Activated T-cell treated with anti-CD3 and anti-CD28 coated beads, Interleukin-2, amount 50 U/mL, for 4 hours (primary cell): ENCODE measurements at regions not wholly inside any gene's neighbourhood (a gene's known extent, or its start where the extent isn't known, plus 50 kb on each side); places are given as distances from the start of the nearest gene placed in this dataset.

Experiments used
- ATAC-seq, 2 donors: fragments of 200-7000 bp; cut with Tn5 transposase; one replicate each; pipeline ENCODE4 v1.10.0; 2021
- DNase-seq: peaks from one replicate; pipeline ENCODE4 v3.0.0-alpha.2; 2020
- H3K27me3 Mint-ChIP-seq: one replicate; pipeline ENCODE4 v1.8.0; 2021; ENCODE audit warnings: low read depth, mixed read lengths
- H3K36me3 Mint-ChIP-seq: one replicate; pipeline ENCODE4 v1.8.0; 2022; ENCODE audit warnings: mixed read lengths; ENCODE audit not compliant: insufficient read depth
- H3K4me1 Mint-ChIP-seq: one replicate; pipeline ENCODE4 v1.8.0; 2021; ENCODE audit warnings: low read depth, mixed read lengths
- H3K4me3 Mint-ChIP-seq: one replicate; pipeline ENCODE4 v1.8.0; 2021; ENCODE audit warnings: mild to moderate bottlenecking, moderate library complexity, mixed read lengths
- H3K9me3 Mint-ChIP-seq: one replicate; pipeline ENCODE4 v1.8.0; 2021; ENCODE audit warnings: mixed read lengths

GRCh38 chr16:65453646-65454045, 331.8 kb upstream of the CDH11 start:
- Mint-ChIP-seq H3K36me3 (no peaks in the 10 kb centered on the region), H3K9me3 (peaks cover 4% of the 10 kb centered on the region), H3K4me1 (no peaks in the 10 kb centered on the region), H3K27me3 (no peaks in the 10 kb centered on the region), H3K4me3 (no peak overlapping the region)
- no peak for ATAC-seq
- no peak for DNase-seq

GRCh38 chr16:65449526-65449925, 327.7 kb upstream of the CDH11 start:
- Mint-ChIP-seq H3K4me1 (no peaks in the 10 kb centered on the region), H3K36me3 (no peaks in the 10 kb centered on the region), H3K4me3 (no peak overlapping the region), H3K27me3 (no peaks in the 10 kb centered on the region), H3K9me3 (peaks cover 14% of the 10 kb centered on the region)
- no peak for ATAC-seq
- no peak for DNase-seq

GRCh38 chr16:65446427-65446826, 324.6 kb upstream of the CDH11 start:
- no peak for DNase-seq
- Mint-ChIP-seq H3K36me3 (no peaks in the 10 kb centered on the region), H3K4me1 (no peaks in the 10 kb centered on the region), H3K9me3 (peaks cover 22% of the 10 kb centered on the region), H3K4me3 (no peak overlapping the region), H3K27me3 (no peaks in the 10 kb centered on the region)
- ATAC-seq, result no peak

- no peak overlapping the region for H3K4me3 Mint-ChIP-seq
- no peaks in the 10 kb centered on the region for H3K36me3 Mint-ChIP-seq
- ATAC-seq (no peak), DNase-seq (no peak)
- no peaks in the 10 kb centered on the region for H3K4me1 Mint-ChIP-seq
- H3K27me3 Mint-ChIP-seq, result no peaks in the 10 kb centered on the region
- H3K9me3 Mint-ChIP-seq, result peaks cover 22% of the 10 kb centered on the region
Measured at GRCh38 chr16:65445313-65446260, 323.7 kb upstream of the CDH11 start.

GRCh38 chr16:65441501-65441900, 319.6 kb upstream of the CDH11 start:
- Mint-ChIP-seq H3K4me1 (no peaks in the 10 kb centered on the region), H3K36me3 (no peaks in the 10 kb centered on the region), H3K9me3 (peaks cover 8% of the 10 kb centered on the region), H3K4me3 (no peak overlapping the region), H3K27me3 (no peaks in the 10 kb centered on the region)
- DNase-seq (no peak), ATAC-seq (no peak)

GRCh38 chr16:65429504-65430181, 307.8 kb upstream of the CDH11 start:
- H3K4me1 Mint-ChIP-seq, result no peaks in the 10 kb centered on the region
- H3K4me3 Mint-ChIP-seq, result no peak overlapping the region
- no peak for ATAC-seq
- H3K9me3 Mint-ChIP-seq, result peaks cover 13% of the 10 kb centered on the region
- H3K27me3 Mint-ChIP-seq, result no peaks in the 10 kb centered on the region
- no peak for DNase-seq
- H3K36me3 Mint-ChIP-seq, result no peaks in the 10 kb centered on the region

- ATAC-seq (no peak), DNase-seq (no peak)
- Mint-ChIP-seq H3K9me3 (peaks cover 13% of the 10 kb centered on the region), H3K4me3 (no peak overlapping the region), H3K36me3 (no peaks in the 10 kb centered on the region), H3K4me1 (no peaks in the 10 kb centered on the region), H3K27me3 (no peaks in the 10 kb centered on the region)
Measured at GRCh38 chr16:65426484-65426883, 304.6 kb upstream of the CDH11 start.

GRCh38 chr16:65422934-65423333, 301.1 kb upstream of the CDH11 start:
- H3K9me3 Mint-ChIP-seq, result peaks cover 21% of the 10 kb centered on the region
- DNase-seq, result no peak

GRCh38 chr16:65421596-65421995, 299.7 kb upstream of the CDH11 start:
- Mint-ChIP-seq H3K36me3 (no peaks in the 10 kb centered on the region), H3K4me3 (no peak overlapping the region), H3K27me3 (no peaks in the 10 kb centered on the region), H3K9me3 (peaks cover 21% of the 10 kb centered on the region), H3K4me1 (no peaks in the 10 kb centered on the region)
- DNase-seq, result no peak
- ATAC-seq, result no peak

More at GRCh38 chr16:65422934-65423333, 301.1 kb upstream of the CDH11 start:
- ATAC-seq, result no peak
- H3K27me3 Mint-ChIP-seq, result no peaks in the 10 kb centered on the region
- H3K36me3 Mint-ChIP-seq, result no peaks in the 10 kb centered on the region
- no peak overlapping the region for H3K4me3 Mint-ChIP-seq
- no peaks in the 10 kb centered on the region for H3K4me1 Mint-ChIP-seq

GRCh38 chr16:65418435-65418834, 296.6 kb upstream of the CDH11 start:
- Mint-ChIP-seq H3K4me3 (no peak overlapping the region), H3K4me1 (no peaks in the 10 kb centered on the region), H3K36me3 (no peaks in the 10 kb centered on the region), H3K9me3 (peaks cover 10% of the 10 kb centered on the region), H3K27me3 (no peaks in the 10 kb centered on the region)
- DNase-seq (no peak), ATAC-seq (no peak)

- peaks cover 12% of the 10 kb centered on the region for H3K9me3 Mint-ChIP-seq
- H3K36me3 Mint-ChIP-seq, result no peaks in the 10 kb centered on the region
- DNase-seq (no peak), ATAC-seq (no peak)
- H3K27me3 Mint-ChIP-seq, result no peaks in the 10 kb centered on the region
- H3K4me1 Mint-ChIP-seq, result no peaks in the 10 kb centered on the region
- H3K4me3 Mint-ChIP-seq, result no peak overlapping the region
Measured at GRCh38 chr16:65415460-65415859, 293.6 kb upstream of the CDH11 start.

GRCh38 chr16:65414284-65414984, 292.6 kb upstream of the CDH11 start:
- Mint-ChIP-seq H3K27me3 (no peaks in the 10 kb centered on the region), H3K4me3 (no peak overlapping the region), H3K36me3 (no peaks in the 10 kb centered on the region), H3K9me3 (peaks cover 10% of the 10 kb centered on the region), H3K4me1 (no peaks in the 10 kb centered on the region)
- ATAC-seq (no peak), DNase-seq (no peak)

GRCh38 chr16:65413861-65414260, 292.0 kb upstream of the CDH11 start:
- H3K4me3 Mint-ChIP-seq, result no peak overlapping the region
- H3K9me3 Mint-ChIP-seq, result peaks cover 5% of the 10 kb centered on the region
- no peaks in the 10 kb centered on the region for H3K36me3 Mint-ChIP-seq
- ATAC-seq, result no peak
- DNase-seq, result no peak
- H3K27me3 Mint-ChIP-seq, result no peaks in the 10 kb centered on the region
- no peaks in the 10 kb centered on the region for H3K4me1 Mint-ChIP-seq

- DNase-seq (no peak), ATAC-seq (no peak)
- Mint-ChIP-seq H3K4me1 (no peaks in the 10 kb centered on the region), H3K36me3 (no peaks in the 10 kb centered on the region), H3K4me3 (no peak overlapping the region), H3K9me3 (peaks cover 5% of the 10 kb centered on the region), H3K27me3 (no peaks in the 10 kb centered on the region)
Measured at GRCh38 chr16:65410801-65411200, 288.9 kb upstream of the CDH11 start.
